ENCODE measurements at regions not wholly inside any gene's neighbourhood (a gene's known extent, or its start where the extent isn't known, plus 50 kb on each side); places are given as distances from the start of the nearest gene placed in this dataset.

GRCh38 chr3:13197281-13197680 lies 124.1 kb upstream of the IQSEC1 start:
- Histone ChIP-seq H4K20me1 (ENCODE audit: insufficient read depth, low read length) (no peaks in the 10 kb centered on the region), H2AFZ (ENCODE audit: low read length) (no peak overlapping the region), H3K4me1 (ENCODE audit: insufficient read depth, low read length, poor library complexity, severe bottlenecking) (peaks cover 24% of the 10 kb centered on the region), H3K79me2 (ENCODE audit: insufficient read depth, low read depth, low read length) (no peaks in the 10 kb centered on the region), H3K4me2 (ENCODE audit: low read length) (no peak overlapping the region), H3K36me3 (ENCODE audit: insufficient read depth, low read length) (no peaks in the 10 kb centered on the region), H3K4me3 (ENCODE audit: low read depth, low read length, poor library complexity, severe bottlenecking) (no peak overlapping the region), H3K9me2 (ENCODE audit: insufficient read depth, low read length) (no peaks in the 10 kb centered on the region), H3K27ac (ENCODE audit: low read depth, low read length, poor library complexity, severe bottlenecking) (no peak overlapping the region), H3K9me3 (ENCODE audit: low read length) (no peaks in the 10 kb centered on the region)
- BruUV-seq (replicated peaks): no TSS peak
- POLR2A ChIA-PET: no interaction called here
- intact Hi-C loops (cut with micrococcal nuclease; ENCODE audit: unreplicated experiment): no loop called here
- TF ChIP-seq EZH2phosphoT487 (IDR thresholded peaks at IDR 0.05; ENCODE audit: borderline replicate concordance, low read depth, low read length): no peak
- CTCF ChIA-PET (ENCODE audit: unreplicated experiment): no interaction called here
- no peak for DNase-seq (ENCODE audit: low spot score)

DNA sequence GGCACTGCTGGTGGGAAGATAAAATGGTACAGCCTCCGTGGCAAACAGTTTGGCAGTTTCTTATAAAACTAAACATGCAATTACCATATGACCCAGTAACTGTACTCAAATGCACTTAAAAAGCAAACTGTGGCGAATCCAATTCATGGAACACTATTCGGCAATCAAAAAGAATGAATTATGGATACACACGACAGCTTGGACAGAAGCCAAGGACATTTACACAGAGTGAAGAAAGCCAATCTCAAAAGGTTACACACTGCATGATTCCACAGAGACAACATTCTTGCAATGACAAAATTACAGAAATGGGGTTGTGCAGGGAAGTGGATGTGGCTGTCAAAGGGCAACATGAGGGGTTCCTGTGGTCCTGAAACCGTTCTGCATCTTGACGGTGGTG lies 122.1 kb upstream of the IQSEC1 start:
- TF ChIP-seq, protein P1, sequence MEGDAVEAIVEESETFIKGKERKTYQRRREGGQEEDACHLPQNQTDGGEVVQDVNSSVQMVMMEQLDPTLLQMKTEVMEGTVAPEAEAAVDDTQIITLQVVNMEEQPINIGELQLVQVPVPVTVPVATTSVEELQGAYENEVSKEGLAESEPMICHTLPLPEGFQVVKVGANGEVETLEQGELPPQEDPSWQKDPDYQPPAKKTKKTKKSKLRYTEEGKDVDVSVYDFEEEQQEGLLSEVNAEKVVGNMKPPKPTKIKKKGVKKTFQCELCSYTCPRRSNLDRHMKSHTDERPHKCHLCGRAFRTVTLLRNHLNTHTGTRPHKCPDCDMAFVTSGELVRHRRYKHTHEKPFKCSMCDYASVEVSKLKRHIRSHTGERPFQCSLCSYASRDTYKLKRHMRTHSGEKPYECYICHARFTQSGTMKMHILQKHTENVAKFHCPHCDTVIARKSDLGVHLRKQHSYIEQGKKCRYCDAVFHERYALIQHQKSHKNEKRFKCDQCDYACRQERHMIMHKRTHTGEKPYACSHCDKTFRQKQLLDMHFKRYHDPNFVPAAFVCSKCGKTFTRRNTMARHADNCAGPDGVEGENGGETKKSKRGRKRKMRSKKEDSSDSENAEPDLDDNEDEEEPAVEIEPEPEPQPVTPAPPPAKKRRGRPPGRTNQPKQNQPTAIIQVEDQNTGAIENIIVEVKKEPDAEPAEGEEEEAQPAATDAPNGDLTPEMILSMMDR (conservative IDR thresholded peaks at IDR 0.05; ENCODE audit: low read length): no peak
- TF ChIP-seq EZH2phosphoT487 (IDR thresholded peaks at IDR 0.05; ENCODE audit: borderline replicate concordance, low read depth, low read length): no peak
- H3K79me2 ChIP-seq (ENCODE audit: insufficient read depth, low read depth, low read length): no peaks in the 10 kb centered on the region
- intact Hi-C loops (cut with micrococcal nuclease; ENCODE audit: unreplicated experiment): no loop called here
- no TSS peak for BruUV-seq (replicated peaks)
- no peak overlapping the region for H3K27ac ChIP-seq (ENCODE audit: low read depth, low read length, poor library complexity, severe bottlenecking)
- ChIA-PET CTCF (ENCODE audit: unreplicated experiment) (interaction anchor here (0.9 kb wide), 1 partner anchor 103 kb away, joined by 3 read pairs; no protein-coding TSS in a partner anchor), POLR2A (interaction anchor here (0.6 kb wide), 2 partner anchors 37 to 932 kb away, joined by 3 read pairs; no protein-coding TSS in a partner anchor)
- H2AFZ ChIP-seq (ENCODE audit: low read length): no peak overlapping the region
- H3K36me3 ChIP-seq (ENCODE audit: insufficient read depth, low read length): no peaks in the 10 kb centered on the region
- peaks cover 24% of the 10 kb centered on the region for H3K4me1 ChIP-seq (ENCODE audit: insufficient read depth, low read length, poor library complexity, severe bottlenecking)
- H3K9me3 ChIP-seq (ENCODE audit: low read length): no peaks in the 10 kb centered on the region
- H3K4me2 ChIP-seq (ENCODE audit: low read length): peak overlapping the region; percentile 58; the same call in 1 of the 2 replicates
- no peaks in the 10 kb centered on the region for H4K20me1 ChIP-seq (ENCODE audit: insufficient read depth, low read length)
- no peak overlapping the region for H3K4me3 ChIP-seq (ENCODE audit: low read depth, low read length, poor library complexity, severe bottlenecking)
- H3K9me2 ChIP-seq (ENCODE audit: insufficient read depth, low read length): no peaks in the 10 kb centered on the region
- no peak for DNase-seq (ENCODE audit: low spot score)

- Histone ChIP-seq H3K36me3 (ENCODE audit: insufficient read depth, low read length) (no peaks in the 10 kb centered on the region), H3K9me3 (ENCODE audit: low read length) (no peaks in the 10 kb centered on the region), H4K20me1 (ENCODE audit: insufficient read depth, low read length) (no peaks in the 10 kb centered on the region), H2AFZ (ENCODE audit: low read length) (no peak overlapping the region), H3K27ac (ENCODE audit: low read depth, low read length, poor library complexity, severe bottlenecking) (no peak overlapping the region), H3K9me2 (ENCODE audit: insufficient read depth, low read length) (no peaks in the 10 kb centered on the region), H3K4me3 (ENCODE audit: low read depth, low read length, poor library complexity, severe bottlenecking) (no peak overlapping the region), H3K4me1 (ENCODE audit: insufficient read depth, low read length, poor library complexity, severe bottlenecking) (peaks cover 24% of the 10 kb centered on the region), H3K4me2 (ENCODE audit: low read length) (no peak overlapping the region), H3K79me2 (ENCODE audit: insufficient read depth, low read depth, low read length) (no peaks in the 10 kb centered on the region)
- BruUV-seq (replicated peaks): no TSS peak
- ChIA-PET CTCF (ENCODE audit: unreplicated experiment) (no interaction called here), POLR2A (no interaction called here)
- TF ChIP-seq EZH2phosphoT487 (IDR thresholded peaks at IDR 0.05; ENCODE audit: borderline replicate concordance, low read depth, low read length): no peak
- TF ChIP-seq, protein P1 (conservative IDR thresholded peaks at IDR 0.05; ENCODE audit: low read length): no peak
- no peak for DNase-seq (ENCODE audit: low spot score)
- intact Hi-C loops (cut with micrococcal nuclease; ENCODE audit: unreplicated experiment): no loop called here
Measured at GRCh38 chr3:13194285-13195209, 121.3 kb upstream of the IQSEC1 start.

Data from OCI-LY7 (cell line).